ENCODE measurements at regions not wholly inside any gene's neighbourhood (a gene's known extent, or its start where the extent isn't known, plus 50 kb on each side); places are given as distances from the start of the nearest gene placed in this dataset.

GRCh38 chr15:25241241-25241801 is 197.5 kb downstream of the UBE3A start:
- FAIRE-seq (no peak), DNase-seq (ENCODE audit: low read depth) (no peak)
- no peak for TF ChIP-seq EZH2 (IDR thresholded peaks at IDR 0.05; ENCODE audit: insufficient read depth, low read length)
- TF ChIP-seq CTCF (IDR thresholded peaks at IDR 0.05; ENCODE audit: insufficient read depth, low read depth, low read length): no peak
- Histone ChIP-seq H3K9me3 (ENCODE audit: insufficient read depth, low read depth, low read length) (peaks cover 34% of the 10 kb centered on the region), H3K4me3 (ENCODE audit: insufficient read depth, low read depth, low read length) (no peak overlapping the region), H3K9ac (ENCODE audit: low read length) (no peak overlapping the region), H3K27me3 (ENCODE audit: insufficient read depth, low read length) (no peaks in the 10 kb centered on the region), H3K36me3 (ENCODE audit: insufficient read depth, low read length) (no peaks in the 10 kb centered on the region), H3K79me2 (ENCODE audit: insufficient read depth, low read length) (no peaks in the 10 kb centered on the region), H3K4me1 (ENCODE audit: insufficient read depth, low read length) (no peaks in the 10 kb centered on the region), H3K4me2 (ENCODE audit: low read length) (no peak overlapping the region), H4K20me1 (ENCODE audit: insufficient read depth, low read length) (no peaks in the 10 kb centered on the region), H3K27ac (ENCODE audit: low read depth, low read length) (no peak overlapping the region), H2AFZ (ENCODE audit: low read depth, low read length) (no peak overlapping the region)
- peaks cover 37% of the 10 kb centered on the region for H3K9me3 Mint-ChIP-seq (ENCODE audit: unreplicated experiment)
- H3K36me3 Mint-ChIP-seq (ENCODE audit: low read depth, unreplicated experiment): peaks cover 4% of the 10 kb centered on the region
- H3K4me3 Mint-ChIP-seq (ENCODE audit: unreplicated experiment): no peak overlapping the region
- H3K27me3 Mint-ChIP-seq (ENCODE audit: low read depth, unreplicated experiment): no peaks in the 10 kb centered on the region
- no peak overlapping the region for H3K27ac Mint-ChIP-seq (ENCODE audit: unreplicated experiment)
- H3K4me1 Mint-ChIP-seq (ENCODE audit: low read depth, unreplicated experiment): no peaks in the 10 kb centered on the region

GRCh38 chr15:25242166-25242879 is 196.5 kb downstream of the UBE3A start:
- Histone ChIP-seq H3K36me3 (ENCODE audit: insufficient read depth, low read length) (no peaks in the 10 kb centered on the region), H3K27ac (ENCODE audit: low read depth, low read length) (no peak overlapping the region), H3K9ac (ENCODE audit: low read length) (no peak overlapping the region), H3K4me2 (ENCODE audit: low read length) (no peak overlapping the region), H3K4me1 (ENCODE audit: insufficient read depth, low read length) (no peaks in the 10 kb centered on the region), H4K20me1 (ENCODE audit: insufficient read depth, low read length) (no peaks in the 10 kb centered on the region), H3K27me3 (ENCODE audit: insufficient read depth, low read length) (no peaks in the 10 kb centered on the region), H3K9me3 (ENCODE audit: insufficient read depth, low read depth, low read length) (peaks cover 30% of the 10 kb centered on the region), H3K79me2 (ENCODE audit: insufficient read depth, low read length) (no peaks in the 10 kb centered on the region), H3K4me3 (ENCODE audit: insufficient read depth, low read depth, low read length) (no peak overlapping the region), H2AFZ (ENCODE audit: low read depth, low read length) (no peak overlapping the region)
- no peak for DNase-seq (ENCODE audit: low read depth)
- H3K4me3 Mint-ChIP-seq (ENCODE audit: unreplicated experiment): no peak overlapping the region
- peaks cover 35% of the 10 kb centered on the region for H3K9me3 Mint-ChIP-seq (ENCODE audit: unreplicated experiment)
- TF ChIP-seq EZH2 (IDR thresholded peaks at IDR 0.05; ENCODE audit: insufficient read depth, low read length) (no peak), CTCF (IDR thresholded peaks at IDR 0.05; ENCODE audit: insufficient read depth, low read depth, low read length) (no peak)
- FAIRE-seq: no peak
- no peaks in the 10 kb centered on the region for H3K4me1 Mint-ChIP-seq (ENCODE audit: low read depth, unreplicated experiment)
- peaks cover 4% of the 10 kb centered on the region for H3K36me3 Mint-ChIP-seq (ENCODE audit: low read depth, unreplicated experiment)
- H3K27ac Mint-ChIP-seq (ENCODE audit: unreplicated experiment): no peak overlapping the region
- no peaks in the 10 kb centered on the region for H3K27me3 Mint-ChIP-seq (ENCODE audit: low read depth, unreplicated experiment)

All from astrocyte (in vitro differentiated cells and primary cell).